EL (cell line): ENCODE measurements at regions not wholly inside any gene's neighbourhood (a gene's known extent, or its start where the extent isn't known, plus 50 kb on each side); places are given as distances from the start of the nearest gene placed in this dataset.
A peak's percentile ranks its signal among the peaks of the same experiment; 100 is the strongest.
"Not testable (repeated sequence)": the region's sequence is repeated elsewhere in the genome, so short reads cannot be mapped to it uniquely, and the experiment has no call there.

Experiments used
- DNase-seq: peaks from one replicate; pipeline ENCODE4 v3.0.0-alpha.2; 2016

DNA sequence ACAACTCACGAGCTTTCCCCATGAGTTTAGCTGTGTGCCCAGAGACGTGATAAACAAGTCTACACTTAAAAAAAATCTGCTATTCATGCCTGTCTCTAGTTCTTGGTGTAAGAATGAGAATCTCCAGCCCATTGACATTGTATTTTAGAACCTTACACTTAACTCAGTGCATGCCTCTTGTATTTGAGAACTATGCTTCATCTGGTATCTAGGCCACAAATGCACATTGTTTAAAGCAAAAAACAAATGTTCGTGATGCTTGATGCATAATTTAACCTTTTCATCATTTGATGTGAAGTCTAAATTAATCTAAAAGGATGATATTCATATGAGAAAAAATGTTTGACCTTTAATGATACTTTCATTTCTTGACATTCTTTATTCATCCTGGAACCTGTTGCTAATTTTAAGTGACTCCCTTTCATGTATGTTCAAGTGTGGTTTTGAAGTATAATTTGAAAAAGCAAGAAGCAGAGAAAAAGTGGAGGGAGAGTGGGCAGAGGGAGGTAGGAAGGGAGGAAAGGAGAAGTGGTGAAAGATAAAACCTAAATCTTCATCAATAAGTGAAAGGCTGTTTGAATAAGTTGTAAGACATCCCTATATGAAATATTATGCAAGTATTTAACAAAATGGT is 116.9 kb downstream of the PFDN4 start:
- no peak for DNase-seq

DNA sequence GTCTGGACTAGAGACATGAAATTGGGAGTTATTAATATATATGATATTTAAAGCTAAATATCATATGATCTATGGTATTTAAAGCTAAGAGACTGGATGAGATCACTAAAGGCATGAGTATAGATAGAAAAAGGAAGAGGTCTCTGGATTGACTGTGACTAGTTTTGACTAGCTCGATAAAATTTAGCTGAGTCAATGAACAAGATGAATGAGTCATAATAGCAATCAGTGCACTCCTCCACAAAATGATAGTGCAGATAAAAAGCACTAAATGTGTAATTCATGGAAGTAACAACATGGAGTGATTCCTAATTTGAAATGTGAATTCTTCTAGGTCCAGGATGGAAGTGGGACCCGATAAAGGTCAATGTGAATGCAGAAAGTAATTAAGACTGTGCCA is 127.4 kb downstream of the PFDN4 start:
- DNase-seq = no peak

DNA sequence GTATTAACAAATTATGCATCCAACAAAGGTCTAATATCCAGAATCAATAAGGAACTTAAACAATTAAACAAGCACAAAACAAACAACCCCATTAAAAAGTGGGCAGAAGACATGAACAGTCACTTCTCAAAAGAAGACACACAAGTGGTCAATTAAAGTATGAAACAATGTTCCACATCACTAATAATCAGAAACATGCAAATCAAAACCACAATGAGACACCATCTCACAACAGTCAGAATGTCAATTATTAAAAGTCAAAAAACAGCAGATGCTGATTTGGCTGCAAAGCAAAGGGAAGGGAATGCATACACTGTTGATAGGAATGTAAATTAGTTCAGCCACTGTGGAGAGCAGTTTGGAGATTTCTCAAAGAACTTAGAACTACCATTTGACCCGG is 129.3 kb downstream of the PFDN4 start:
- no peak for DNase-seq

DNA sequence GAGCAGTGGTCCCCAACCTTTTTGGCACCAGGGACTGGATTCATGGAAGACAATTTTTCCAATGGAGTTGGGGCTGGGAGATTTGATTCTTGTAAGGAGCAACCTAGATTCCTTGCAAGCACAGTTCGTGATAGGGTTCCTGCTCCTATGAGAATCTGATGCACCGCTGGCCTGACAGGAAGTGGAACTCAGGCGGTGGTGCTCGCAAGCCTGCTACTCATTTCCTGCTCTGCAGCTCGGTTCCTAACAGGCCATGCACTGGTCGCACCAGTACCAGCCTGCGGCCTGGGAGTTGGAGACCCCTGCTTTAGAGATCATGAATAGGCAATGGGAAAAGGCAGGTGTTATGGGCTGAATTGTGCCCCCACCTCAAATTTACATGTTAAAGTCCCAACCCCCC is 131.2 kb downstream of the PFDN4 start:
- no peak for DNase-seq

DNA sequence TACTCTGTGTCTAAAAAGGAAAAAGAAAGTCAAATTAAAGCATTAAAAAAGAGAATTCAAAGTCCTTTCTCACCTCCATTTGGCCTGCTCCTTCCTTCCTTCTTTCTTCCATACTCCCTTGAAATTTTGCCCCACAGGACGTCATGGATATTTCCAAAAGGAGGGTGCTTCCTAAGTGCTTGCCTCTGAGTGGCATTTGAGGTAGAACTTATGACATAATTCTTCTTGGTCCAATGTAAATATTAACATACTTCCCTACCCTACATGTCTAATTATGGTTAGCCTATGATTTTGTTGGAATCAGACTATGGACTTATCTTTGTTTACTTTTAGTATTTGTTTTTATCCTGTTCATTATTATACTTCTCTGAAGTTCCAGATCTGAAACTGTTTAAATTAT is 132.3 kb downstream of the PFDN4 start:
- no peak for DNase-seq

DNA sequence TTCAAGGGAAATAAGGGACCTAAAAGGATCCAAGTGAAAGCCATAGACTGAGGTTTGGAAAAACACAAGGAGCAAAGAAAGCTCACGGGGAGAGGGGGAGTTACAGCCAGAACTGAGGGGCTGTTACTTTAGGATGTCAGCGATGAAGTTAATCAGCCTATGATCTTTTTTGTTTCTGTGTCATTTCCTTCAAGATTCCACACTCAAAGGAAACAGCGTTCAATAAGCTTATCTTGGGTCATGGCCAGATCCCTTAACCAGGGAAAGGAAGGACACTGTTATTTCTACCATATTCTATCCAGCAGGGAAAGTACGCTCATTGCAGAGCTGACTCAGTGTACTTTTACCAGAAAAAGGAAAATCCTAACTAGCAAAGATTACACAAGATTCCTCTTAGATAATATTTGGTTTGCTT is 132.8 kb downstream of the PFDN4 start:
- DNase-seq = peak; percentile 69

DNA sequence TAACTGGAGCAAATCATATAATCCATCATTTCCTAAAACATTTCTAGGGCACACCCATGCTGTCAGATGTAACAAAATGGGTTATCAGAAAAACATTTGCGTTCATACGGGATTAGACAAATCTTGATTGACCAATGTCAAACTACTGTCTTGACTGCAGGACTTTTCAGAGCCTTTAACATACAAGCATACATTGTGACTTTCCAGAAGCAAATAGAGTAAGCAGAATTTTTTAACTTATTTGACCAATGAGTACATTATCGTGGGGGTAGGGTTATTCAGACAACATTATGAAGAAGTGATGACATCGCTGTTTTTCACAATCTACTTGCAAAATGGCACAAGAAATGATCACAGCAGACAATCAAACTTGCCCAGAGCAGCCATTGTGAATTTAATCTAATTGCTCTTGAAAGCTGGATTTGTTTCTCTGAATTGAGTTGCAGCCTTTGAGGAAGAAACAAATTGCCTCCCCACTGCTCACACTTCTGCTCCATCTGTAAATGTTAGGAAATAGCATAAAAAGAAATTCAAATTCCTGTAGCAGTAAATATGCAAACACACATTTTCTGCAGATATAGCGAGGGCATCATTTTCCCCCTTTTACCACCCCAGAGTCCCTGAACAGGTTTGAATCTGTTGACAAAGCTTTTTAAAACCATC is 133.0 kb upstream of the DOK5 start:
- DNase-seq = no peak

DNA sequence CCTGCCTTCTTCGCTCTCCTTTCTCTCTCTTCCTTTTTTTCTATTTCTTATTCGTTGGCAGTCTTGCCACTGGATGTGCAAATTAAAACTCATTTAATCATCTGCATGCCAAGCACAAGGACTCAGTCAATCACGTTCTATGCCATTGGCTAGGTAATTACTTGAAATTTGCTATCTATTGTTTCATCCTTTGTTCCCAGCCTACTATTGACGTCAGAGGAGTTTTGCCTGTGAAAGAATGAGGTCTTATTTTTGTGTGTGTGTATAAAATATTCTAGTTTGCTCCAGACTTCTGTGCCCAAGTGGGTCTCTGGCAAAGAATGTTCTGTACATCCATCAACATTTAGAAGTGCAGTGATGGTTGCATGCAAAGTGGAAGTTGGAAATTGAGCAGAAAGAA is 132.3 kb upstream of the DOK5 start:
- no peak for DNase-seq

DNA sequence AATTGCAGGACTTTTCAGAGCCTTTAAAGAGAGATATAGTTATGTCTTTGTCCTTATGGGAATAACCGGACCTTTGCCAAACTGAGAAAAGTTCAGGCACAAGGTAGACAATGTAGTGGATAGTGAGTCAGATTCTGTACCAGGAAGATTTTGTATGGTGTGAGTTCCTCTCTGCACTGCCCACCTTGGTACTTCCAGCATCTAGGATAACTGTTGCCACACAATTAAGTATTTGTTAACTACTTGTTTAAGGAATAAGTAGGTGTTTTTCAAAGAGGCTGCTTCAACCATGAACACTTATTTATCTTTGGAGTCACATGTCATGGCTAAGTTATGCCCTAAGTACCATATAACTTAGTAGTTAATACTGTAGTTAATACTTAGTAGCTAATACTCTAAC is 131.8 kb upstream of the DOK5 start:
- DNase-seq = no peak

DNA sequence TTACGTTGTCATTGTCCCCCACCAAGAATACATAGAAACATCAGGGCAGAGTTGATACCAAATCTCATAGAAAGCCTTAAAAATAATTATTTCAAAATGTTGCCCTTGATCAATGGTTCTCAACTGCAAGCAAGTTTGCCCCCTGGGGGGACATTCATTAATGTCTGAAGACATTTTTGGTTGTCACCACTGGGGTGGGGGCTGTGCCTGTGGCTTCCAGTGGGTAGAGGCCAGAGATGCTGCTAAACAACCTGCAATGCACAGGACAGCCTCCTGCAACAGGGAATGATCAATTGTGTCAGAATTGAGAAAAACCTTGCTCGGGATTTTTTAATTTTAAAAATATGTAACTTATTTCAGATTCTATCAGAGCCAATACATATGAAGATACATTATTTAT is 130.6 kb upstream of the DOK5 start:
- DNase-seq = no peak

DNA sequence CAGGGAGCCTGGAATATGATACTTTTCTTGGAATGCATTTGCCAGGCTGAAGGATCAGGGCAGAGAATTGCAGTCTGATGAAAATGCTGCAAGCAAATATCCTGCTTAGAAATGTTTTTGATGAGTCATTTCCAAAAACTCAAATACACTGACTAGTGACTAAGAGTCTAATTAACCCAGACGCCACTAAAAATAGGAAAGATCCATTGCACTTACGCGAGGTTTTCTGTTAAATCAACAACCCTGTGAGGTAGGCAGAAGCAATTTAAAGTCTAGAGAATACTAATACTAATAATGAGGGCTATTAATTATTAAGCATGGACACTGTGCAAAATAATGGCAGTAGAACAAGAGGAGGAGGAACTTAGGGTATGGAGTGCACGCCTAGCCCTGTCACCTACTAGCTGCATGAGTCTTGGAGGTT is 130.1 kb upstream of the DOK5 start:
- peak; percentile 69 for DNase-seq

DNA sequence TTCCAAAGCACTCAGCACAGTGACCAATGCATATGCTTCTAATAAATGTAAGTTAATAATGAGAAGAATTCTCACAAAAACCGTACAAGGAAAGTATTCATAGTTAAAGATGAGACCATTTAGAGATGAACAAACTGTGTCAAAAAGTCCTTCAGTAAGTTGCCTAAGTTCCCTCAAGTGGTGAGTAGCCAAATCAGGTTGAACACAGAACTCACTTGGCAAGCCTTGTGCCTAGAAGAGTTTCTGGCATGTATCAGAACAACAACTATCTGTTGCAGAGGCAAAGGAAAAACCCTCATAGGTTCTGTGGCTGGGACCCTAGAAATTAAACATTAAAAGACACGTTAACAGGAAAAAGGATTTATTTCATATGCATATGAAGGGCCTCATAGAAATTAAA is 129.6 kb upstream of the DOK5 start:
- DNase-seq = no peak

DNA sequence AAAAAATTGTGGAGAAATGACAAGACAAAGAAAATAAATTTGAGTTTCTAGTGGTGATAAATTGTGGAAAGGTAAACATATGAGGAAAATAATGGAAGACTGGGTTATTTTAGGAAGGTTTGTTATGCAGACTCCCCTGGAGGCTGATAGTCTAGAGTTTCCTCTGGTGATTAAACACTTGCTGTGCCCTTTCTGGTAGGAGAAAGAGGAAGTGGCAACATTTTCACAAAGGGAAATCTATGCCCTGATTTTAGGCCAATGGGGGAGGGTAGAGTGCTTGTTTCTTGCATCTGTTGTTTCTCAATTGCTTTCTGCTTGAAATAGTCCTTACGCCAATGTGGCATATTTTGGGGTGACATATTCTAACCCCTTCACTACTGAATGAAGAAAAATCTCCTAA is 129.1 kb upstream of the DOK5 start:
- no peak for DNase-seq

DNA sequence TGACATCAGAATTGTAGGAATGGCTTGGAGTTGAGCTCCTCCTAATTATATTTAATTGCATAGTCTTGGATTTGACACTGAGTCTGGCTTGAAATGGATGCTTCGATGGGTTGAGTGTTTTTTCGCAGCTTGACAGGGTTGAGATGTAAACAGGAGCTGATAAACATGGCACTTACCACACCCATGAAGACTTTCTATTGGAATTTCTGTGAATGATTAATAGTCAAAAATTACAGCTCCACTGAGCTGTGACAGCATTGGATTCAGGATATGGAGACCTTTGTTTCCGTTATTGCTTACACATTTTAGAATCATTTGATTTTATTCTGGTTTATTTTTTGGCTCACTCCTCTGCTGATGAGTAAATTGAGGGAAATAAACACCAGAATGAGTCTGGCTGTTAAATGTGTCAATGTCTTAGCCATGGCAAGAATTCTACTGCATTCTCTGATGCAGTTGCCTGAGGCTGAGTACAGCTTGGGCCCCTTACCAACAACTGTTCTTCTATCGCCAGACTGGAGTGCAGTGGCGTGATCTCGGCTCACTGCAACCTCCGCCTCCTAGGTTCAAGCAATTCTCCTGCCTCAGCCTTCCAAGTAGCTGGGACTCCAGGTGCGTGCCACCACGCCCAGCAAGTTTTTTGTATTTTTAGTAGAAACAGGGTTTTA is 128.1 kb upstream of the DOK5 start:
- no peak for DNase-seq

DNA sequence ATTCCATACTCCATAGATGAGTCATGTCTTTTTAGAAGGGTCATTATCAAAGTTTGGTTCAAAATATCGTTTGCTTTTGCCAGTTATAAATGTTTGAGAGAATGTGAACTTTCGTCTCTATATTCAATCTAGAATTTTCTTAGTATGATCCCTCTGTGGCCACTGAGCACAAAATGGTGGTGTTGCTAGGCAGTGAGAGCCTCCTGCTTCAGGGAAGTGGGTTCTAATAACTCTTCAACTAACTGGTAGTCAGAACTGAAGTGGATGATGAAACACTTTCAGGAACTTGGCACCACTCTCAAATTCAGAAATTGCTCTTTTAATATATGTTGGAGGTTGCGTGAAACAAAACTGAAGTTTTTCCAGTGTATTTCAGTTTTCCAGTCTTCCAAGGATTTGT is 125.0 kb upstream of the DOK5 start:
- DNase-seq = peak; percentile 2

DNA sequence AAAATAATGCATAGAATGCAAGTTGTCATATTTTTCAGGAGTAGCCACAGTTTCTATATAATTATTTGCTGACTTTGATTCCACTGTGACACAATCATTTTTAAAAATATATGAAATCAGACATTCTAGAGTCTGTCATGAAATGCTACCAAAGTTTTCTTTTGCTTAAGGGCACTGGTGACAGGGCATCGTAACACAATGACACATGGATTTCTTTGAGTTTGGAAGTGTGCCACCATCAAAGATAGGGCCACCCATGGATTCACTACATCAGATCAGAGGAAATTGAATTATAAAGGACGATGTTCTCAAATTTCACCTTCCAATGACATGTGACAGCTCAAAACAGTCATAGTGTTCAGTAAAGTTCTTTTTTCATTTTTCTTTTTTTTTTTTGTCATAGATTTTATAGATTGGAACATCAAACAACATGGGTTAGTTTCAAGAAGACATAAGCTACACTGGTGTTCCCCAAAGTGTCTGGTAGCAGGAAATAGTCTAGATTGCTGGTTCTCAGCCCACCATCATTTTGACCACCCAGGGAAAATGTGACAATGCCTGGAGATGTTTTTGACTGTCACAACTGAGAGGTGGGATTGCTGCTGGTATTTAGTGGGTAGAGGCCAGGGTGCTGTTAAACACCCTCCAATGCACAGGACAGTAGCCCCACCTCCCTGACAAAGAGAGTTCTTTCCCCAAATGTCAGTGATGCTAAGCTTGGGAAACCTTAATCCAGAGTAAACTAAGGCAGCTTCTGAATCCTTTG is 123.8 kb upstream of the DOK5 start:
- DNase-seq = no peak

DNA sequence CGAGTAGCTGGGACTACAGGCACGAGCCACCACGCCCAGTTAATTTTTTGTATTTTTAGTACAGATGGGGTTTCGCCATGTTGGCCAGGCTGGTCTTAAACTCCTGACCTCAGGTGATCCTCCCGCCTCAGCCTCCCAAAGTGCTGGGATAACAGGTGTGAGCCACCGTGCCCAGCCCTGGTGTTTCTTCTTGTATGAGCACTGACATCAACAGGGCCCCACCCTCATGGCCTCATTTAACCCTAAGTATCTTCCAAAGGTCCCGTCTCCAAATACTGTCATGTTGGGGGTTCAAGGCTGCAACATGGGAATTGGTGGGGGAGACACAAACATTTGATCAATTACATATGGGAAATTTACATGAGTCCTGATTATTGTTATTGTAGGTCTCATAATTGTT is 122.9 kb upstream of the DOK5 start:
- DNase-seq = not testable (repeated sequence)

DNA sequence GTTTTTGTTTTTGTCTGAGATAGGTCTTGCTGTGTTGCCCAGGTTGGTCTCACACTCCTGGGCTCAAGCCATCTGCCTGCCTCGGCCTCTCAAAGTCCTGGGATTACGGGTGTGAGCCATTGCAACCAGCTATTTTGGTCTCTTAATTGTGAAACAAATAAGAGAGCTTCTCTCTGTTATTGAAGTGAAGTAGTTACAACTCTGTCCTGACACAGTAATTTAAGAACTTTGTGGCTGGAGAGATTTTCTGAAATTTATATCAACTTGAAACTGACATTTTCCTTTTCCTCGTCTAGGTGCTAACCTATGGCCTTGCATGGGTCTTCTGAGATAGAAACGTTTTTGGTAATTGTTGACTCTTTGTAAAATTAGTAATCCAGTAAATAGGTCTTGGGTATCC is 122.1 kb upstream of the DOK5 start:
- no peak for DNase-seq

DNA sequence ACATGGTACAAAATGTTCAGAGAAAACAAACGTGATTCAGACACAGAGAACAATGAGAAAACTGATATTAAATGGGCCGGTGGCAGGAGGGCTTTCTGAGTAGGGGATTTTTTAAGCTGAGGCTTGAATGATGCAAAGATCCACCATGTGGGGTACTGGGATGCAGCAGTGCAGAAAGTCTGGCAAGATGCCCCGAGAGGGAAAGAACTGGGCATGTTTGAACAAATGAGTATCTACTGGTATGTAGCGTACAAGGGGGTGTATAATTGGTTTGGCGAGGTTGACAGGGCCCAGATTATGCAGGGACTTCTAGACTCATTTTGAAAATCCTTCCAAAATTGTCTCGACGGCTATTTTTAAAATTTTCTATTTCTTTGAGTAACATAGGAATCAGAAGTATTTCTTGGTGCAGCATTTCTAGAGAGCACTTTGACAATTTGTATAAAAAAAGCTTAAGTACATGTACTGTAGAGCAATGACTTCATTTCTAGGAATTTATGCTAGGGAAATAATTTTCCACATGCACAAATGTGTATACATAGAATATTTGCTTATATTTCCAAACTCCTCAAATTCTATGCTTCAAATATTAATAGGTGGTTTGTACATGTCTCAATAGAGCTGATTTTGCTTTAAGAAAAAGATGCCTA is 119.6 kb upstream of the DOK5 start:
- DNase-seq = no peak

DNA sequence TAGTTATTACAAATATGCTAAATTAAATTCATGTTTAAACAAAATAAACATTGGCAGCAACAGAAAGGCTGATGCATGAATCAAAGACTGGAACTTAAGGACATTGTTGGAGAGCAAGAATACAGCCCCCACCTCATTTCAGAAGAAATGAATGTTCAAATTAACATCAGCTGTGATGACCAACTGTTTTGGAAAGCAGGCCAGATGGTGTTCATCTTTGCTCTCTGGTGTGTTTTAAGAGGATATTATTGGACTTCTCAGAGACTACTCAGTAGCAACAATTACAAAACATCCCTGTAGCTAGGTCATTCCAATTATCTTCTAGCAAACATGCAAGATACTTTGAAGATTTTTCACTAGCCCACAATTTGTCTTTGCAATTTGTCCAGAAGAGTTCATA is 118.6 kb upstream of the DOK5 start:
- DNase-seq = no peak

DNA sequence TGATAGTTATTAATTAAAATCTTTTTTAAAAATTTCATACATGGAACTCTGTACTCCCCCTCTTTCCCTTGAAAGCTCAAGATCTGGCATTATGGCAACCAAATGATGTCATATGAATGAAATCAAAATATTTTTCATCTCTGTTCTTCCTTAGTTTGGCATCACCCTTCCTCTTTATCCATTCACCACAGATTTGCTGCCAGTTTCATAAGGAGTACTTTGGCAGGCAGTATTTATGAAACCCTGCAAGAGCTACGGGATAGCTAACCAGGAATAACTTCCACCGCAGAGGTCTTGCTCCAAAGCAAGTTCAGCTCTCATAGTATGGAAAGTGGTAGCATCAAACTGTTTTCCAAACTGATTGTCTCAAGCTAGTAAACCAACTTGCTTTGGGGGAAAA is 113.9 kb upstream of the DOK5 start:
- DNase-seq = no peak

DNA sequence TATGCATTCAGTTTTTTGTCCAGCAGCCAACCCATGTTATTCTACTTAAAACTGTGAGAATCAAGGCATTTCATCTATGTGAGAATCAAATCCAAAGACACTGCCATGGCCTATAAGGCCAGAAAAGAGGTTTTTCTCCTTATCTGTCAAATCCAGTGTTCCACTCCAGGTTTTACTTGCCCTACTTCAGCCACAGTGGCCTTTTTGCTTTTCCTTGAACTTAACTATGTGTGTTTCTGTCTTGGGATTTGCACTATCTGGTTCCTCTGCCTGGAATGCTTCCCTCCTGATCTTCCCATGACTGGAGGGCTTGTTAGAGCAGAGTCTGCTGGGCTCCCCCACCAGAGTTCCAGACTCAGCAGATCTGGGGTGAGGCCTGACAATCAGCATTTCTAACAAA is 113.1 kb upstream of the DOK5 start:
- no peak for DNase-seq

DNA sequence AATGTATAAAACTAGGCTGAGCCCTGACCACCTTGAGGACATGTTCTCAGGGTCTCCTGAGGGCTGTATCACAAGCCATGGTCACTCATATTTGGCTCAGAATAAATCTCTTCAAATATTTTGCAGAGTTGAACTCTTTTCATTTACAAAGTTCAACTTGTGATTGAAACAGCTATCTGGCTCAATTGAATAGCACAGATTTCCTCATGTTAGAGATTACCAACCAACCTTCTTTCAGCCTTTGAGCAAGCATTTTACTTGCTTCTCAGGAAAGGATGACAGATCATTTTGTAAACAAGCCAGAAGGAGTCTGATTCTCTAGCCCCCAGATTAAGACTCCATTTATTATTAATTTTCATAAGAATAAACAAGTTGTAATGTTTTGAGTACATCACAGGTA is 111.0 kb upstream of the DOK5 start:
- DNase-seq = no peak
